ENCODE measurements at regions not wholly inside any gene's neighbourhood (a gene's known extent, or its start where the extent isn't known, plus 50 kb on each side); places are given as distances from the start of the nearest gene placed in this dataset.

DNA sequence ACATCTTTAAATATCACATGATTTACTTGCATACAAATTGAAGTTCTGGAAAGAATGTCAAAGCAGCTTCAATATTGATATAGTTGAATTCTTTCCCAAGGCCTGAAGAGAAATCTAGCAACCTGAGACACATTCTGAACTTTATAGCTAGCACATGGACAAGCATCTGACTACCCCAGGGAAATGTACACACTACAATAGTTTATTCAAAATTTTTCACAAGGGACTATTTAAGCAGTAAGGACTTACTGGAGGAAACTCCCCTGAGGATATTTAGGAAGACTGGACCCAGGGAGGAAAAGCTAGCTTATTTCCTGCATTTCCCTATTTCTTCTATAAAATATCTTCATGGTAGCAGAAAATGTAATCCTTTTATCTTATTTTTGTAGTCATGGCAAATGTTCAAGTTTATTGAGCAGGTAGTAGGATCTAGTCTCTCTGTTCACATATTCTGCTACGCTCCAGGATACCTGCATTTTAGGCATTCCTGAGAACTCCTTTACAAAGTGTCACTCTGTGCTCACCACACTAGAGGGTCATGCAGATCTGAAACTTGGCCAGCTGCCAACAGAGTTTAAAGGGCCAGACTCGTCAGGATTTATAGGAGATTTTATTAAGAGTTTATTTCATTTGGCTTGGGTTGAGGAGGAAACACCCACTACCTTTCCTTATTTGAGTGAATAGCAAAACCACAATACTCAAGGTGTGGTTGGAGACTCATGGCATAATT is 348.4 kb upstream of the FTMT start:
- H3K27ac ChIP-seq (ENCODE audit: extremely low read depth, low read depth, low read length): no peak overlapping the region
- no TSS peak for BruUV-seq (replicated peaks)
- CTCF ChIA-PET (ENCODE audit: low intra/inter-chr PET ratio): no interaction called here
- no peaks in the 10 kb centered on the region for H3K4me1 ChIP-seq (replicated peaks in 1 of 2; ENCODE audit: control insufficient read depth in 2 of 2, insufficient read depth in 2 of 2, low read length in 2 of 2)
- H3K36me3 ChIP-seq (ENCODE audit: control insufficient read depth, insufficient read depth, low read length): no peaks in the 10 kb centered on the region
- POLR2A ChIA-PET: interaction anchor here (0.6 kb wide), 1 partner anchor 50 kb away, joined by 3 read pairs; no protein-coding TSS in a partner anchor
- H3K79me2 ChIP-seq (ENCODE audit: control insufficient read depth, insufficient read depth, low read length): no peaks in the 10 kb centered on the region
- intact Hi-C loops (cut with micrococcal nuclease): no loop called here
- no peaks in the 10 kb centered on the region for H3K9me1 ChIP-seq (ENCODE audit: control insufficient read depth, insufficient read depth, low read length)
- H4K20me1 ChIP-seq (replicated peaks; ENCODE audit: control insufficient read depth, insufficient read depth, low read length): no peaks in the 10 kb centered on the region
- WGBS (ENCODE audit: insufficient coverage, low coverage, missing lambda C conversion rate): 0% methylated on average over 2 of the region's 2 CpGs
- no peak for FAIRE-seq
- ATAC-seq: no peak
- in situ Hi-C loops (cut with MboI): no loop called here
- H3K9me3 ChIP-seq (replicated peaks; ENCODE audit: control insufficient read depth, insufficient read depth, low read depth, low read length): no peaks in the 10 kb centered on the region
- TF ChIP-seq, protein P1, sequence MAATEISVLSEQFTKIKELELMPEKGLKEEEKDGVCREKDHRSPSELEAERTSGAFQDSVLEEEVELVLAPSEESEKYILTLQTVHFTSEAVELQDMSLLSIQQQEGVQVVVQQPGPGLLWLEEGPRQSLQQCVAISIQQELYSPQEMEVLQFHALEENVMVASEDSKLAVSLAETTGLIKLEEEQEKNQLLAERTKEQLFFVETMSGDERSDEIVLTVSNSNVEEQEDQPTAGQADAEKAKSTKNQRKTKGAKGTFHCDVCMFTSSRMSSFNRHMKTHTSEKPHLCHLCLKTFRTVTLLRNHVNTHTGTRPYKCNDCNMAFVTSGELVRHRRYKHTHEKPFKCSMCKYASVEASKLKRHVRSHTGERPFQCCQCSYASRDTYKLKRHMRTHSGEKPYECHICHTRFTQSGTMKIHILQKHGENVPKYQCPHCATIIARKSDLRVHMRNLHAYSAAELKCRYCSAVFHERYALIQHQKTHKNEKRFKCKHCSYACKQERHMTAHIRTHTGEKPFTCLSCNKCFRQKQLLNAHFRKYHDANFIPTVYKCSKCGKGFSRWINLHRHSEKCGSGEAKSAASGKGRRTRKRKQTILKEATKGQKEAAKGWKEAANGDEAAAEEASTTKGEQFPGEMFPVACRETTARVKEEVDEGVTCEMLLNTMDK (IDR thresholded peaks at IDR 0.05; ENCODE audit: borderline replicate concordance, insufficient read depth, low read depth, low read length, poor library complexity, severe bottlenecking): no peak
- TF ChIP-seq NFIC (IDR thresholded peaks at IDR 0.05): peak; percentile 98
- peak; percentile 93 for TF ChIP-seq NFIX (CRISPR knock-in tag; IDR thresholded peaks at IDR 0.05; ENCODE audit: low read depth)
- TF ChIP-seq, protein P2, sequence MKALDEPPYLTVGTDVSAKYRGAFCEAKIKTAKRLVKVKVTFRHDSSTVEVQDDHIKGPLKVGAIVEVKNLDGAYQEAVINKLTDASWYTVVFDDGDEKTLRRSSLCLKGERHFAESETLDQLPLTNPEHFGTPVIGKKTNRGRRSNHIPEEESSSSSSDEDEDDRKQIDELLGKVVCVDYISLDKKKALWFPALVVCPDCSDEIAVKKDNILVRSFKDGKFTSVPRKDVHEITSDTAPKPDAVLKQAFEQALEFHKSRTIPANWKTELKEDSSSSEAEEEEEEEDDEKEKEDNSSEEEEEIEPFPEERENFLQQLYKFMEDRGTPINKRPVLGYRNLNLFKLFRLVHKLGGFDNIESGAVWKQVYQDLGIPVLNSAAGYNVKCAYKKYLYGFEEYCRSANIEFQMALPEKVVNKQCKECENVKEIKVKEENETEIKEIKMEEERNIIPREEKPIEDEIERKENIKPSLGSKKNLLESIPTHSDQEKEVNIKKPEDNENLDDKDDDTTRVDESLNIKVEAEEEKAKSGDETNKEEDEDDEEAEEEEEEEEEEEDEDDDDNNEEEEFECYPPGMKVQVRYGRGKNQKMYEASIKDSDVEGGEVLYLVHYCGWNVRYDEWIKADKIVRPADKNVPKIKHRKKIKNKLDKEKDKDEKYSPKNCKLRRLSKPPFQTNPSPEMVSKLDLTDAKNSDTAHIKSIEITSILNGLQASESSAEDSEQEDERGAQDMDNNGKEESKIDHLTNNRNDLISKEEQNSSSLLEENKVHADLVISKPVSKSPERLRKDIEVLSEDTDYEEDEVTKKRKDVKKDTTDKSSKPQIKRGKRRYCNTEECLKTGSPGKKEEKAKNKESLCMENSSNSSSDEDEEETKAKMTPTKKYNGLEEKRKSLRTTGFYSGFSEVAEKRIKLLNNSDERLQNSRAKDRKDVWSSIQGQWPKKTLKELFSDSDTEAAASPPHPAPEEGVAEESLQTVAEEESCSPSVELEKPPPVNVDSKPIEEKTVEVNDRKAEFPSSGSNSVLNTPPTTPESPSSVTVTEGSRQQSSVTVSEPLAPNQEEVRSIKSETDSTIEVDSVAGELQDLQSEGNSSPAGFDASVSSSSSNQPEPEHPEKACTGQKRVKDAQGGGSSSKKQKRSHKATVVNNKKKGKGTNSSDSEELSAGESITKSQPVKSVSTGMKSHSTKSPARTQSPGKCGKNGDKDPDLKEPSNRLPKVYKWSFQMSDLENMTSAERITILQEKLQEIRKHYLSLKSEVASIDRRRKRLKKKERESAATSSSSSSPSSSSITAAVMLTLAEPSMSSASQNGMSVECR (CRISPR knock-in tag; IDR thresholded peaks at IDR 0.05): no peak
- H2AFZ ChIP-seq (ENCODE audit: low read depth, low read length): no peak overlapping the region
- H3K4me2 ChIP-seq (ENCODE audit: insufficient read depth, low read length): no peak overlapping the region
- no peak overlapping the region for H3K9ac ChIP-seq (ENCODE audit: insufficient read depth in 1 of 2, low read depth in 2 of 2, low read length in 2 of 2)
- H3K27me3 ChIP-seq (ENCODE audit: control insufficient read depth in 2 of 2, insufficient read depth in 2 of 2, low read length in 2 of 2): no peaks in the 10 kb centered on the region
- peak in 3 of 4 experiments; percentile 8 to 18 (median 10) for DNase-seq (ENCODE audit: extremely low read depth in 1 of 4, low spot score in 3 of 4)
- H3K4me3 ChIP-seq: no peak overlapping the region

Measured in K562 (cell line).